ENCODE measurements at regions not wholly inside any gene's neighbourhood (a gene's known extent, or its start where the extent isn't known, plus 50 kb on each side); places are given as distances from the start of the nearest gene placed in this dataset.
"Not testable (repeated sequence)": the region's sequence is repeated elsewhere in the genome, so short reads cannot be mapped to it uniquely, and the experiment has no call there.

DNA sequence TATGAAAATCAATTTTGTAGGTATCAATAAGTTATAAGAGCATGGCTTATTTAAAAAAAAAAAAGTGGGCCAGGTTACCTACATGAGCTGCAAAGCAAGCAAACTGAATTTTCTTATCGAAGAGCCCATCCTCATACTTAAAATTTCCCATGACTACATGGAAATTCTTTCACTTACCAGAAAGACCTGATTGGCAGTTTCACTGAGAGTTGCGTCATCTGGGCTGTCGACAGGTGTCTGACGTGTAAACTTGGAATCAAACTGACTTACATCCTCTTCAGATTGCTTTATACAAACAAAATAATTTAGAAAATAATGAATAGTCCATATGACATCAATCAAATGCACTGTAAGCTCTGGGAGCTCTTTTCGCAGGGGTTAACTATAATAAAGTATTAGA is 149.1 kb upstream of the EFCAB3 start:
- H3K36me3 ChIP-seq (ENCODE audit: control insufficient read depth in 2 of 2, extremely low read depth in 1 of 2, insufficient read depth in 2 of 2, low read length in 2 of 2); H3K27me3 ChIP-seq (ENCODE audit: control insufficient read depth, extremely low read depth, insufficient read depth, low read length); FAIRE-seq; H2AFZ ChIP-seq (ENCODE audit: control insufficient read depth, low read length); H3K79me2 ChIP-seq (ENCODE audit: control insufficient read depth, insufficient read depth, low read length); DNase-seq (ENCODE audit: low read depth, low spot score); H4K20me1 ChIP-seq (ENCODE audit: control insufficient read depth, extremely low read depth, insufficient read depth, low read length); H3K9me3 ChIP-seq (ENCODE audit: control insufficient read depth, low read depth, low read length); H3K4me1 ChIP-seq (ENCODE audit: control insufficient read depth, extremely low read depth, insufficient read depth, low read length); H3K4me3 ChIP-seq (ENCODE audit: control insufficient read depth in 2 of 3, extremely low read depth in 1 of 3, insufficient read depth in 2 of 3, low read depth in 1 of 3, low read length in 3 of 3); H3K27ac ChIP-seq (ENCODE audit: control insufficient read depth, insufficient read depth, low read length); H3K9me1 ChIP-seq (ENCODE audit: control insufficient read depth, extremely low read depth, insufficient read depth, low read length); dilution Hi-C loops (cut with MboI; ENCODE audit: extremely low pct_ligation_motif_present, low sequenced_read_pairs); H3K4me2 ChIP-seq (ENCODE audit: control insufficient read depth, extremely low read depth, insufficient read depth, low read depth, low read length); H3K9ac ChIP-seq (ENCODE audit: control insufficient read depth, extremely low read depth, insufficient read depth, low read length): not testable (repeated sequence)

DNA sequence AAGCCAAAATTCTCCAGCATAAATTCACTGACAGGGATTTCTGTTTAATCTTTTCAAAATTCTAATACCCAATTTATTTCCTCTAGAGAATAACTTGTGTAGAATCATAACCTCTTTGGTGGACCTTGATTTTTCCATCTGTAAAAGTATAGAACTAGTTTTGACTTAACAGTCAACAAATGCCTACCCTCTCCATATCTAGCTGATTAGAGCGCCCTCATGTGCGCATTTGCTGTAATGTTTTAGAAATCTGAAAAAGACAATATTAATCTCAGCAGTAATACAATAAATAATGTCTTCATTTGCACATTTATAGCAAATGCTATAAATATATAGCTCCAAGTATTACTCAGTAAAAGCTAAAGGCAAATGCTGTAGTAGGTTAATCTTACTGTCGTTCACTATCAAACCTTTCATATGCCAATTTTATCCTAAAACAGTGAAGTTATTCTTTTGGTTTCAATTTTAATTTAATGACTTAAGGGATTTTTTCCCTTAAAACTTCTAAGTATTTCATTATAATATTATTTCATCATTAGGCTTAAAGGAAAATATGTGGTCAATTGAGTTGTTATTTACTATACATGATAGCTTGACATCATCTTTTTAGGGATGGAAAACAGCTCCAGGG is 153.6 kb upstream of the EFCAB3 start:
- H4K20me1 ChIP-seq (ENCODE audit: control insufficient read depth, extremely low read depth, insufficient read depth, low read length); H3K36me3 ChIP-seq (ENCODE audit: control insufficient read depth in 2 of 2, extremely low read depth in 1 of 2, insufficient read depth in 2 of 2, low read length in 2 of 2); H3K4me3 ChIP-seq (ENCODE audit: control insufficient read depth in 2 of 3, extremely low read depth in 1 of 3, insufficient read depth in 2 of 3, low read depth in 1 of 3, low read length in 3 of 3); H3K27me3 ChIP-seq (ENCODE audit: control insufficient read depth, extremely low read depth, insufficient read depth, low read length); H3K9me1 ChIP-seq (ENCODE audit: control insufficient read depth, extremely low read depth, insufficient read depth, low read length); H3K79me2 ChIP-seq (ENCODE audit: control insufficient read depth, insufficient read depth, low read length); H3K9ac ChIP-seq (ENCODE audit: control insufficient read depth, extremely low read depth, insufficient read depth, low read length); H3K4me2 ChIP-seq (ENCODE audit: control insufficient read depth, extremely low read depth, insufficient read depth, low read depth, low read length); DNase-seq (ENCODE audit: low read depth, low spot score); H3K4me1 ChIP-seq (ENCODE audit: control insufficient read depth, extremely low read depth, insufficient read depth, low read length); H3K27ac ChIP-seq (ENCODE audit: control insufficient read depth, insufficient read depth, low read length); FAIRE-seq; H3K9me3 ChIP-seq (ENCODE audit: control insufficient read depth, low read depth, low read length); H2AFZ ChIP-seq (ENCODE audit: control insufficient read depth, low read length); dilution Hi-C loops (cut with MboI; ENCODE audit: extremely low pct_ligation_motif_present, low sequenced_read_pairs): not testable (repeated sequence)

DNA sequence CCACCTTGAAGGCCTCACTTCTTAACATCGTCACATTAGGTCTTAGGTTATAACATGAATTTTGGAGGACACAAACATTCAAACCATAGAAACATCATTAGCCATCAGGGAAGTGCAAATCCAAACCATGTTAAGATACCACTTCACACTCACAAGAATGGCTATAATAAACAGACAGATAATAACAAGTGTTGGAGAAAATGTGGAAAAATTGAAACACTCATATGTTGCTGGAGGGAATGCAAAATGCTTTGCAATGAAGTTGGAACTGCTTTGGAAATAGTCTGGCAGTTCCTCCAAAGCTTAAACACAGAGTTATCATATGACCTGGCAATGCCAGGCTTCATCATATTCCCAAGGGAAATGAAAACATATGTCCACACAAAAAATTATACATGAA is 156.8 kb upstream of the EFCAB3 start:
- H3K9me1 ChIP-seq (ENCODE audit: control insufficient read depth, extremely low read depth, insufficient read depth, low read length); H3K27ac ChIP-seq (ENCODE audit: control insufficient read depth, insufficient read depth, low read length); dilution Hi-C loops (cut with MboI; ENCODE audit: extremely low pct_ligation_motif_present, low sequenced_read_pairs); H3K27me3 ChIP-seq (ENCODE audit: control insufficient read depth, extremely low read depth, insufficient read depth, low read length); FAIRE-seq; DNase-seq (ENCODE audit: low read depth, low spot score); H3K4me1 ChIP-seq (ENCODE audit: control insufficient read depth, extremely low read depth, insufficient read depth, low read length); H3K4me3 ChIP-seq (ENCODE audit: control insufficient read depth in 2 of 3, extremely low read depth in 1 of 3, insufficient read depth in 2 of 3, low read depth in 1 of 3, low read length in 3 of 3); H3K79me2 ChIP-seq (ENCODE audit: control insufficient read depth, insufficient read depth, low read length); H3K9me3 ChIP-seq (ENCODE audit: control insufficient read depth, low read depth, low read length); H4K20me1 ChIP-seq (ENCODE audit: control insufficient read depth, extremely low read depth, insufficient read depth, low read length); H3K36me3 ChIP-seq (ENCODE audit: control insufficient read depth in 2 of 2, extremely low read depth in 1 of 2, insufficient read depth in 2 of 2, low read length in 2 of 2); H3K9ac ChIP-seq (ENCODE audit: control insufficient read depth, extremely low read depth, insufficient read depth, low read length); H3K4me2 ChIP-seq (ENCODE audit: control insufficient read depth, extremely low read depth, insufficient read depth, low read depth, low read length); H2AFZ ChIP-seq (ENCODE audit: control insufficient read depth, low read length): not testable (repeated sequence)

All from keratinocyte (primary cell).